Lower lobe of right lung (tissue), 2 donors: ENCODE measurements at regions not wholly inside any gene's neighbourhood (a gene's known extent, or its start where the extent isn't known, plus 50 kb on each side); places are given as distances from the start of the nearest gene placed in this dataset.

Source experiments
- ATAC-seq, 2 donors: fragments of 200-7000 bp; cut with Tn5 transposase; one replicate each; pipeline ENCODE4 v1.9.1; 2020 to 2022; ENCODE audit warnings: mild to moderate bottlenecking in 2 of 2, moderate library complexity in 2 of 2
- DNase-seq: peaks from one replicate; pipeline ENCODE4 v3.0.0-alpha.2; 2020
- H3K27ac ChIP-seq: fragments of 200-600 bp; one replicate; pipeline ENCODE4 v1.8.0; 2022
- H3K27me3 ChIP-seq: fragments of 200-600 bp; one replicate; pipeline ENCODE4 v1.8.0; 2022; ENCODE audit warnings: low read depth
- H3K36me3 ChIP-seq: fragments of 200-600 bp; one replicate; pipeline ENCODE4 v1.8.0; 2022; ENCODE audit warnings: mild to moderate bottlenecking
- H3K4me1 ChIP-seq: fragments of 200-600 bp; one replicate; pipeline ENCODE4 v1.8.0; 2022
- H3K4me3 ChIP-seq: fragments of 200-600 bp; one replicate; pipeline ENCODE4 v1.8.0; 2022; ENCODE audit warnings: mild to moderate bottlenecking
- H3K9me3 ChIP-seq: fragments of 200-600 bp; one replicate; pipeline ENCODE4 v1.8.0; 2022
- CTCF ChIP-seq: fragments of 200-600 bp; IDR thresholded peaks from one replicate; pipeline ENCODE4 v1.8.0; 2022; ENCODE audit warnings: antibody characterized with exemption, mild to moderate bottlenecking
- intact Hi-C: fragments of 100-400 bp; cut with DNase I; formaldehyde crosslinking; loops from one replicate; pipeline ENCODE4 v1.11.0; 2022
- donor health status: DM: no; HTN: yes; CAD: no; lungs with severe emphysema.

DNA sequence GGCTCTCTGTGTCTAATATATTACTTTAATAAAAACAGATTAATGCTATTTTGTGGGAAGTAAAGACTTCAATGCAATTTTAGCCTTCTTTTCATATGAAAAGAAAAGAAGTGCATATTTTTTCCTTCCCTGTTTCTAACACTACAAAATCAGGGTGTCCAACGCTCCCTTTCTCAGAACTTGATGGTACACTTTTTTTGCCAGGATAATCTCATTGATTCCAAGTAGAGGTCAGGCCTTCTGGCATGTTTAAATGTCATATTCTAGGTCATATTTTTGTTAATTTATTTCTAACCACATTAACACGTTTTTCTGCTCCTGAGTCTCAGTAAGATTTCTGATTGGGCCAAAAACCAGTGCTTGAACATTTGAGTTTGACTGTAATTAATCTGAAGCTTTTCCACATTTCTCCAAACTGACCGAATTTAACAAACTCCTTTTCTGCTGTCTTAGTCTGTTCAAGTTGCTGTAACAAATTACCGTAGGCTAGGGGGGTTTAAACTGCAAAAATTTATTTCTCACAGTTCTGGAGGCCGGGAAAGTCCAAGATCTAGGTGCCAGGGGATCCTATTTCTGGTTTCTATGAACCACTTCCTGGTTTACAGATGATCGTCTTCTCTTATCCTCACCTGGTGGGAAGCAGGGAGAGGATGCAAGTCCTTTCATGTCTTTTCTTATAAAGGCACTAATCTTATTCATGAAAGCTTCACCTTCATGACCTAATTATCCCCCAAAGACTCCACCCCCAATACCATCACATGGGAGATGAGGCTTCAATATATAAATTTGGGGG, 63.2 kb upstream of the ELL2 start:
- H3K9me3 ChIP-seq = no peaks in the 10 kb centered on the region
- no peaks in the 10 kb centered on the region for H3K27me3 ChIP-seq
- H3K4me3 ChIP-seq = no peak overlapping the region
- intact Hi-C loops = no loop called here
- H3K4me1 ChIP-seq = peaks cover 16% of the 10 kb centered on the region
- H3K36me3 ChIP-seq = no peaks in the 10 kb centered on the region
- no peak for ATAC-seq
- no peak overlapping the region for H3K27ac ChIP-seq
- no peak for TF ChIP-seq CTCF
- DNase-seq = no peak

DNA sequence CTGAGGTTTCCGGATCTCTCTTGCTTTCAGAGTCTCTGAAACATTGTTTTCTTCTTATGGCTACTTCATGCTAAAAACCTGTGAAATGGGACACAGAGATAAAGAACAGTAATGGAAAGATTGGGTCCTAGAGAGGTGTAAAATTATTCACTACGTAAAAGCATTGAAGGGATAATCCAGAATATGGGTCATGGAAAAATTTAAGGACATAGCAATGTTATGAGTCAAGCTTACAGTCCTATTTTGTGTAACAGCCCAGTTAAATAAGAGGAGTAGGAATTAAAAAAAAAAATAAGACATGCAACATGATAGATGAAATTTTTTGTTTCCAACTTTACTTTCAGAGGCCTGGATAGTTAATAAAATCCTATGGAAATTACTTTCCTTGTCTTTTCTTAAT, 61.9 kb upstream of the ELL2 start:
- intact Hi-C loops = no loop called here
- no peak for DNase-seq
- Histone ChIP-seq H3K27ac (no peak overlapping the region), H3K4me1 (peaks cover 16% of the 10 kb centered on the region), H3K36me3 (no peaks in the 10 kb centered on the region), H3K9me3 (no peaks in the 10 kb centered on the region), H3K27me3 (no peaks in the 10 kb centered on the region), H3K4me3 (no peak overlapping the region)
- ATAC-seq = no peak
- no peak for TF ChIP-seq CTCF

GRCh38 chr5:96022971-96023370, 61.3 kb upstream of the ELL2 start:
- Histone ChIP-seq H3K4me1 (peaks cover 16% of the 10 kb centered on the region), H3K27ac (no peak overlapping the region), H3K9me3 (no peaks in the 10 kb centered on the region), H3K36me3 (no peaks in the 10 kb centered on the region), H3K27me3 (no peaks in the 10 kb centered on the region), H3K4me3 (no peak overlapping the region)
- intact Hi-C loops = no loop called here
- TF ChIP-seq CTCF = no peak
- ATAC-seq (no peak), DNase-seq (no peak)

- intact Hi-C loops = no loop called here
- Histone ChIP-seq H3K4me1 (no peaks in the 10 kb centered on the region), H3K27me3 (no peaks in the 10 kb centered on the region), H3K27ac (no peak overlapping the region), H3K36me3 (no peaks in the 10 kb centered on the region), H3K4me3 (no peak overlapping the region), H3K9me3 (no peaks in the 10 kb centered on the region)
- DNase-seq (no peak), ATAC-seq (no peak)
- TF ChIP-seq CTCF = no peak
Observed at GRCh38 chr5:96017951-96018350, 56.3 kb upstream of the ELL2 start.

DNA sequence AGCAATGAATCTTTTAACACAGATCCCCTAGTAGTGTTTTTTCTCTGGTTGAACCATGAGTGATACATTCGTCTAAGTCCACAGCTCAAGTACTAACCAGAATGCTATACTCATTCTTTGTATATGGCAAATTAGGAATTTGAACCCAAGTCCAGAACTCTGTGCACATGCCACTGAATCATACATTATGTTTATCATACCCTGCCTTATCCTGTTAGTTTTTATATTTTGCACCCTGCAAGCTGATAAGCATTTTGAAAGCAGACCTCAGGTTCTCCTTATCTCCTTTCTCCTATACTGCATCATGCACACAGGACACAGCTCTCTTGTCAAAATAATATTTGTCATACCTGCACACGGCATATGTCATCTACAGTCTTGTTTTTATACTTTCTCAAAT, 54.6 kb upstream of the ELL2 start:
- DNase-seq = no peak
- TF ChIP-seq CTCF = no peak
- Histone ChIP-seq H3K36me3 (no peaks in the 10 kb centered on the region), H3K4me3 (no peak overlapping the region), H3K4me1 (no peaks in the 10 kb centered on the region), H3K9me3 (no peaks in the 10 kb centered on the region), H3K27me3 (no peaks in the 10 kb centered on the region), H3K27ac (no peak overlapping the region)
- no peak for ATAC-seq
- intact Hi-C loops = no loop called here
